ENCODE measurements at regions not wholly inside any gene's neighbourhood (a gene's known extent, or its start where the extent isn't known, plus 50 kb on each side); places are given as distances from the start of the nearest gene placed in this dataset.

GRCh38 chr18:29605365-29605764, 1428.4 kb upstream of the CDH2 start:
- Histone ChIP-seq H3K27me3 (no peaks in the 10 kb centered on the region), H3K4me1 (no peaks in the 10 kb centered on the region), H3K4me3 (no peak overlapping the region), H3K36me3 (no peaks in the 10 kb centered on the region), H3K27ac (no peak overlapping the region), H3K9me3 (peaks cover 0 to 19% (median 2%) of the 10 kb centered on the region in 12 donors)
- intact Hi-C loops (cut with DNase I): loop anchor here in 1 of 10 donors (10.0 kb wide), 1 partner anchor 179 kb away; no protein-coding TSS in a partner anchor
- DNase-seq (peak in 1 of 5 donors; percentile 10), ATAC-seq (no peak)
- WGBS, 4 donors: 52 to 71% (median 57%) methylated on average over 1 of the region's 1 CpG
- TF ChIP-seq, protein P1, sequence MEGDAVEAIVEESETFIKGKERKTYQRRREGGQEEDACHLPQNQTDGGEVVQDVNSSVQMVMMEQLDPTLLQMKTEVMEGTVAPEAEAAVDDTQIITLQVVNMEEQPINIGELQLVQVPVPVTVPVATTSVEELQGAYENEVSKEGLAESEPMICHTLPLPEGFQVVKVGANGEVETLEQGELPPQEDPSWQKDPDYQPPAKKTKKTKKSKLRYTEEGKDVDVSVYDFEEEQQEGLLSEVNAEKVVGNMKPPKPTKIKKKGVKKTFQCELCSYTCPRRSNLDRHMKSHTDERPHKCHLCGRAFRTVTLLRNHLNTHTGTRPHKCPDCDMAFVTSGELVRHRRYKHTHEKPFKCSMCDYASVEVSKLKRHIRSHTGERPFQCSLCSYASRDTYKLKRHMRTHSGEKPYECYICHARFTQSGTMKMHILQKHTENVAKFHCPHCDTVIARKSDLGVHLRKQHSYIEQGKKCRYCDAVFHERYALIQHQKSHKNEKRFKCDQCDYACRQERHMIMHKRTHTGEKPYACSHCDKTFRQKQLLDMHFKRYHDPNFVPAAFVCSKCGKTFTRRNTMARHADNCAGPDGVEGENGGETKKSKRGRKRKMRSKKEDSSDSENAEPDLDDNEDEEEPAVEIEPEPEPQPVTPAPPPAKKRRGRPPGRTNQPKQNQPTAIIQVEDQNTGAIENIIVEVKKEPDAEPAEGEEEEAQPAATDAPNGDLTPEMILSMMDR (IDR thresholded peaks at IDR 0.05): no peak
- no peak for TF ChIP-seq POLR2A (IDR thresholded peaks at IDR 0.05)

DNA sequence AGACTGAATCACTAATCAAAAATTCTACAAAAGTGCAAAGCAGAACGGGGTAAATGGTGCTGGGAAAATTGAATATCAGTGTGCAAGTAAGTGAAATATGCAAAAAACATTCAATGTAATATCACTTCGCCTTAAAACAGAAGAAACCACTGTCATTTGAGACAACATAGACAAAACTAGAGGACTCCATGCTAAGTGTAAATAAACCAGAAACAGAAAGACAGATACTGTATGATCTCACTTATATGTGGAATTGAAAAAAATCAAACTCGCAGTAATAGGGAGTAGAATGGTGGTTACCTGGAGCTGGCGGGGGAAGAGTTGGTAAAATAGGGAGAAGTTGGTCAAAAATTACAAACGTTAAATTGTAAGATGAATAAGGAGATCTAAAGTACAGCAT, 1420.0 kb upstream of the CDH2 start:
- H3K36me3 ChIP-seq: no peaks in the 10 kb centered on the region
- H3K4me1 ChIP-seq: no peaks in the 10 kb centered on the region
- no peak overlapping the region for H3K4me3 ChIP-seq
- TF ChIP-seq POLR2A (IDR thresholded peaks at IDR 0.05): no peak
- TF ChIP-seq, protein P1 (IDR thresholded peaks at IDR 0.05): no peak
- WGBS, 4 donors: 91 to 93% (median 93%) methylated on average over 5 of the region's 5 CpGs
- no peak overlapping the region for H3K27ac ChIP-seq
- H3K9me3 ChIP-seq: peaks cover 0 to 12% (median 0%) of the 10 kb centered on the region in 12 donors
- no peak for ATAC-seq
- intact Hi-C loops (cut with DNase I): no loop called here
- no peaks in the 10 kb centered on the region for H3K27me3 ChIP-seq
- no peak for DNase-seq

DNA sequence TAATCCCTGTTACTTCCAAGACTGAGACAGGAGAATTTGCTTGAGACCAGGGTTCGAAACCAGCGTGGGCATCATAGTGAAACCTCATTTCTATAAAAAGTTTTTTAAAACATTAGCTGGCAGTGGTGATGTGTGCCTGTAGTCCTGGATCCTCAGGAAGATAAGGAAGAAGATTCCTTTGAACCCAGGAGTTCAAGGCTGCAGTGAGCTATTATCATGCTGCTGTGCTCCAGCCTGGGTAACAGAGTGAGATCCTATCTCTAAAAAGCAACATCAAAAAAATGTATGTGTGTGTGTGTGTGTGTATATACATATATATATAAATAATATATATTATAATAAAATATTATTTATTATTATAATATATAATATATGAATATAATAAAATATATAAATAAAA, 1417.6 kb upstream of the CDH2 start:
- H3K4me3 ChIP-seq: no peak overlapping the region
- DNase-seq (no peak), ATAC-seq (no peak)
- no peak for TF ChIP-seq POLR2A (IDR thresholded peaks at IDR 0.05)
- TF ChIP-seq, protein P1 (IDR thresholded peaks at IDR 0.05): no peak
- no peak overlapping the region for H3K27ac ChIP-seq
- intact Hi-C loops (cut with DNase I): no loop called here
- H3K36me3 ChIP-seq: no peaks in the 10 kb centered on the region
- no peaks in the 10 kb centered on the region for H3K4me1 ChIP-seq
- 94 to 99% (median 98%) methylated on average over 2 of the region's 2 CpGs for WGBS, 4 donors
- no peaks in the 10 kb centered on the region for H3K27me3 ChIP-seq
- peaks cover 0 to 6% (median 0%) of the 10 kb centered on the region in 12 donors for H3K9me3 ChIP-seq

GRCh38 chr18:29588446-29589100, 1411.6 kb upstream of the CDH2 start:
- DNase-seq: no peak
- no peak for ATAC-seq
- intact Hi-C loops (cut with DNase I): no loop called here

More at GRCh38 chr18:29588446-29589100, 1411.6 kb upstream of the CDH2 start:
- Histone ChIP-seq H3K36me3 (no peaks in the 10 kb centered on the region), H3K9me3 (peaks cover 0 to 12% (median 0%) of the 10 kb centered on the region in 12 donors), H3K27ac (no peak overlapping the region), H3K27me3 (no peaks in the 10 kb centered on the region), H3K4me3 (no peak overlapping the region), H3K4me1 (no peaks in the 10 kb centered on the region)
- TF ChIP-seq, protein P1 (IDR thresholded peaks at IDR 0.05): no peak
- TF ChIP-seq POLR2A (IDR thresholded peaks at IDR 0.05): no peak
- 81 to 94% (median 87%) methylated on average over 5 to 17 of the region's 17 CpGs for WGBS, 4 donors

Measured in heart left ventricle (tissue), 16 donors.